Cardiac muscle cell (in vitro differentiated cells and primary cell): ENCODE measurements at regions not wholly inside any gene's neighbourhood (a gene's known extent, or its start where the extent isn't known, plus 50 kb on each side); places are given as distances from the start of the nearest gene placed in this dataset.

ENCODE experiments used
- DNase-seq, 2 donors: peaks; one replicate each; pipeline versions ENCODE4 v3.0.0 to v3.0.0-alpha.2; 2010 to 2017; ENCODE audit warnings: low read depth in 1 of 2, low spot score in 1 of 2
- H3K27ac ChIP-seq: fragments of 200-600 bp; sonication (generic); 2 replicates; pipeline ENCODE4 v1.5.1; 2016
- H3K27me3 ChIP-seq: fragments of 200-600 bp; sonication (generic); 2 replicates; pipeline ENCODE4 v1.6.0; 2016; ENCODE audit warnings: control low read depth
- H3K36me3 ChIP-seq: fragments of 200-600 bp; sonication (generic); 2 replicates; pipeline ENCODE4 v1.5.1; 2016; ENCODE audit warnings: control low read depth
- H3K4me1 ChIP-seq: fragments of 200-600 bp; sonication (generic); 2 replicates; pipeline ENCODE4 v1.8.1; 2017; ENCODE audit warnings: low read depth, mild to moderate bottlenecking, mixed run types
- H3K4me3 ChIP-seq: fragments of 200-600 bp; sonication (generic); 2 replicates; pipeline ENCODE4 v1.5.1; 2016; ENCODE audit warnings: mild to moderate bottlenecking
- H3K9me3 ChIP-seq: fragments of 200-600 bp; sonication (generic); 2 replicates; pipeline ENCODE4 v1.5.1; 2017; ENCODE audit warnings: low read depth, mild to moderate bottlenecking, control low read depth
- CTCF ChIP-seq: IDR thresholded peaks from 2 replicates; pipeline ENCODE4 v1.5.1; 2012; ENCODE audit warnings: low read depth, mild to moderate bottlenecking, low read length

GRCh38 chr13:99822820-99823219 lies 148.7 kb downstream of the ZIC5 start:
- Histone ChIP-seq H3K4me1 (no peaks in the 10 kb centered on the region), H3K9me3 (no peaks in the 10 kb centered on the region), H3K27me3 (no peaks in the 10 kb centered on the region), H3K36me3 (no peaks in the 10 kb centered on the region), H3K27ac (no peak overlapping the region), H3K4me3 (no peak overlapping the region)
- DNase-seq, result no peak
- TF ChIP-seq CTCF, result no peak

- Histone ChIP-seq H3K36me3 (no peaks in the 10 kb centered on the region), H3K9me3 (no peaks in the 10 kb centered on the region), H3K4me1 (no peaks in the 10 kb centered on the region), H3K27me3 (no peaks in the 10 kb centered on the region), H3K4me3 (no peak overlapping the region), H3K27ac (no peak overlapping the region)
- TF ChIP-seq CTCF, result no peak
- DNase-seq, result no peak
Observed at GRCh38 chr13:99821741-99822140, 149.8 kb downstream of the ZIC5 start.

GRCh38 chr13:99819967-99820366 lies 151.6 kb downstream of the ZIC5 start:
- Histone ChIP-seq H3K27me3 (no peaks in the 10 kb centered on the region), H3K27ac (no peak overlapping the region), H3K9me3 (no peaks in the 10 kb centered on the region), H3K36me3 (no peaks in the 10 kb centered on the region), H3K4me1 (no peaks in the 10 kb centered on the region), H3K4me3 (no peak overlapping the region)
- no peak for DNase-seq
- no peak for TF ChIP-seq CTCF

DNA sequence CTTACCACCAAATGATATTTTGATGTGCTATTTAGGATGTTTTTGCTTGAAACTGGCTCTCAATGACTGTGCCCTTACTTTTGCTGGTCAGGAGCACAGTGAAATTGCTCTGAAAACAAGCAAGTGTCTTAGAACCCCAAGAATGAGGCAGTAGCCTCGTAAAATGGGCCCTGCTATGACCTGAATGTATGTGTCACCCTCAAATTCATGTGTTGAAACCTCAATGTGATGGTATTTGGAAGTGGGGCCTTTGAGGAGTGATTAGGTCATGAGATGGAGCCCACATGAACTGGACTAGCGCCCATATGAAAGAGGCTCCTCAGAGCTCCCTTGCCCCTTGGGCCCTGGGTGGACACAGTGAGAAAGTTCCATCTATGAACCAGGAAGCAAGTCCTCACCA lies 155.2 kb downstream of the ZIC5 start:
- Histone ChIP-seq H3K4me1 (no peaks in the 10 kb centered on the region), H3K36me3 (no peaks in the 10 kb centered on the region)
- no peak for DNase-seq

GRCh38 chr13:99813336-99814095 lies 158.1 kb downstream of the ZIC5 start:
- no peak overlapping the region for H3K4me3 ChIP-seq

More for the DNA sequence above, 155.2 kb downstream of the ZIC5 start:
- H3K27ac ChIP-seq, result no peak overlapping the region
- H3K27me3 ChIP-seq, result no peaks in the 10 kb centered on the region
- H3K9me3 ChIP-seq, result no peaks in the 10 kb centered on the region
- TF ChIP-seq CTCF, result no peak
- no peak overlapping the region for H3K4me3 ChIP-seq

More at GRCh38 chr13:99813336-99814095, 158.1 kb downstream of the ZIC5 start:
- Histone ChIP-seq H3K27me3 (no peaks in the 10 kb centered on the region), H3K27ac (no peak overlapping the region), H3K4me1 (no peaks in the 10 kb centered on the region), H3K36me3 (no peaks in the 10 kb centered on the region), H3K9me3 (no peaks in the 10 kb centered on the region)
- no peak for DNase-seq
- no peak for TF ChIP-seq CTCF
